Gastroesophageal sphincter (tissue), 4 donors: ENCODE measurements at regions not wholly inside any gene's neighbourhood (a gene's known extent, or its start where the extent isn't known, plus 50 kb on each side); places are given as distances from the start of the nearest gene placed in this dataset.
"Not testable (repeated sequence)": the region's sequence is repeated elsewhere in the genome, so short reads cannot be mapped to it uniquely, and the experiment has no call there.

Source experiments
- ATAC-seq: fragments of 150-250 bp; one replicate; pipeline ENCODE4 v1.9.1; 2016; ENCODE audit warnings: mild to moderate bottlenecking, moderate library complexity
- H3K27ac ChIP-seq, 4 donors: fragments of 200-600 bp; sonication (generic) in 3 of 4; 1 replicate in 3 of 4; 2 replicates in 1 of 4; pipeline ENCODE4 v1.5.1; 2016 to 2019
- H3K27me3 ChIP-seq: fragments of 200-600 bp; sonication (generic); one replicate; pipeline ENCODE4 v1.5.1; 2019
- H3K36me3 ChIP-seq, 2 donors: fragments of 200-600 bp; sonication (generic); one replicate each; pipeline ENCODE4 v1.5.1; 2019; ENCODE audit warnings: control low read depth in 1 of 2
- H3K4me1 ChIP-seq, 3 donors: fragments of 200-600 bp; sonication (generic); 1 replicate in 2 of 3; 2 replicates in 1 of 3; pipeline ENCODE4 v1.5.1; 2016 to 2019; ENCODE audit warnings: control low read depth in 2 of 3
- H3K4me3 ChIP-seq, 2 donors: fragments of 200-600 bp; sonication (generic); one replicate each; pipeline ENCODE4 v1.5.1; 2019; ENCODE audit warnings: mild to moderate bottlenecking in 1 of 2, moderate library complexity in 1 of 2
- H3K9me3 ChIP-seq, 3 donors: fragments of 200-600 bp; sonication (generic); one replicate each; pipeline ENCODE4 v1.5.1; 2017 to 2019; ENCODE audit warnings: control low read depth in 2 of 3
- EP300 ChIP-seq: sonication (generic); formaldehyde crosslinking; IDR thresholded peaks from one replicate; pipeline ENCODE4 v1.6.1; 2017; ENCODE audit warnings: antibody characterized with exemption, mild to moderate bottlenecking
- POLR2A ChIP-seq, 2 donors: fragments of 450-650 bp; IDR thresholded peaks; one replicate each; pipeline ENCODE4 v1.6.1; 2017; ENCODE audit warnings: antibody characterized with exemption in 2 of 2, mild to moderate bottlenecking in 2 of 2, moderate library complexity in 1 of 2
- POLR2AphosphoS5 ChIP-seq: sonication (generic); formaldehyde crosslinking; IDR thresholded peaks from one replicate; pipeline ENCODE4 v1.6.1; 2017; ENCODE audit warnings: antibody characterized with exemption
- WGBS, 2 donors: methylation state at CpG; one replicate each; pipeline ENCODE4 v1.1.5; 2018; ENCODE audit warnings: low coverage in 1 of 2; 5-methylcytosine and 5-hydroxymethylcytosine counted together
- TF ChIP-seq, protein P1 (sequence below), 4 experiments: fragments of 200-600 bp in 2 of 4; fragments of 450-650 bp in 2 of 4; sonication (generic) in 1 of 4; IDR thresholded peaks; one replicate each; pipeline ENCODE4 v1.5.1; 2017 to 2019; ENCODE audit warnings: antibody characterized with exemption in 4 of 4, mild to moderate bottlenecking in 2 of 4, moderate library complexity in 2 of 4

- Histone ChIP-seq H3K4me3 (no peak overlapping the region), H3K36me3 (no peaks in the 10 kb centered on the region), H3K27ac (no peak overlapping the region), H3K27me3 (no peaks in the 10 kb centered on the region), H3K4me1 (no peaks in the 10 kb centered on the region), H3K9me3 (peaks cover 0 to 4% (median 0%) of the 10 kb centered on the region in 3 donors)
- TF ChIP-seq EP300 (no peak), POLR2AphosphoS5 (no peak), POLR2A (IDR thresholded peaks at IDR 0.05) (no peak)
- TF ChIP-seq, protein P1, sequence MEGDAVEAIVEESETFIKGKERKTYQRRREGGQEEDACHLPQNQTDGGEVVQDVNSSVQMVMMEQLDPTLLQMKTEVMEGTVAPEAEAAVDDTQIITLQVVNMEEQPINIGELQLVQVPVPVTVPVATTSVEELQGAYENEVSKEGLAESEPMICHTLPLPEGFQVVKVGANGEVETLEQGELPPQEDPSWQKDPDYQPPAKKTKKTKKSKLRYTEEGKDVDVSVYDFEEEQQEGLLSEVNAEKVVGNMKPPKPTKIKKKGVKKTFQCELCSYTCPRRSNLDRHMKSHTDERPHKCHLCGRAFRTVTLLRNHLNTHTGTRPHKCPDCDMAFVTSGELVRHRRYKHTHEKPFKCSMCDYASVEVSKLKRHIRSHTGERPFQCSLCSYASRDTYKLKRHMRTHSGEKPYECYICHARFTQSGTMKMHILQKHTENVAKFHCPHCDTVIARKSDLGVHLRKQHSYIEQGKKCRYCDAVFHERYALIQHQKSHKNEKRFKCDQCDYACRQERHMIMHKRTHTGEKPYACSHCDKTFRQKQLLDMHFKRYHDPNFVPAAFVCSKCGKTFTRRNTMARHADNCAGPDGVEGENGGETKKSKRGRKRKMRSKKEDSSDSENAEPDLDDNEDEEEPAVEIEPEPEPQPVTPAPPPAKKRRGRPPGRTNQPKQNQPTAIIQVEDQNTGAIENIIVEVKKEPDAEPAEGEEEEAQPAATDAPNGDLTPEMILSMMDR (IDR thresholded peaks at IDR 0.05) = no peak
- 77 to 100% methylated on average over 1 of the region's 1 CpG for WGBS, 2 donors
- ATAC-seq = no peak
Measured at GRCh38 chr5:91245871-91246270, 137.2 kb downstream of the ARRDC3 start.

DNA sequence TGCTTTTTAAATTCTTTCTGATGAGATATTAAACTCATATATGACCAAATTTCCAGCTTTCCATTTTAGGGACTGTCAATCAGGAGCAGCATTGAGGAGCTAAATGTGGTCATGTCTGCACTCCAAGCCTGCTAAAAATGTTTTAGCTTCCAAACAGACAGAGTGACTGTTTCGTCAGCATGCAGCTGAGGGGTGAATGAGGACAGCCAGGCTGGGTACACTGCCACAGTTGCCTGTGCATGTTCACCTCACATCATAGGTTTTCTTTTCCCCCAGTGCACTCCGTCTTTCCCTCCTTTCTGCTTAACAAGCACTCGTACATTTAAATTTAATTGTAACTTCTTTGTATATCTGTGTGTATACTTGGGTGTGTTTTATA lies 138.1 kb downstream of the ARRDC3 start:
- no peaks in the 10 kb centered on the region for H3K27me3 ChIP-seq
- no peak overlapping the region for H3K4me3 ChIP-seq
- 32 to 48% methylated on average over 3 of the region's 3 CpGs for WGBS, 2 donors
- ATAC-seq = no peak
- no peaks in the 10 kb centered on the region for H3K9me3 ChIP-seq
- no peak overlapping the region for H3K27ac ChIP-seq
- H3K4me1 ChIP-seq = no peaks in the 10 kb centered on the region
- TF ChIP-seq, protein P1 (IDR thresholded peaks at IDR 0.05) = no peak
- TF ChIP-seq POLR2AphosphoS5 = no peak
- TF ChIP-seq POLR2A (IDR thresholded peaks at IDR 0.05) = no peak
- no peak for TF ChIP-seq EP300
- no peaks in the 10 kb centered on the region for H3K36me3 ChIP-seq

DNA sequence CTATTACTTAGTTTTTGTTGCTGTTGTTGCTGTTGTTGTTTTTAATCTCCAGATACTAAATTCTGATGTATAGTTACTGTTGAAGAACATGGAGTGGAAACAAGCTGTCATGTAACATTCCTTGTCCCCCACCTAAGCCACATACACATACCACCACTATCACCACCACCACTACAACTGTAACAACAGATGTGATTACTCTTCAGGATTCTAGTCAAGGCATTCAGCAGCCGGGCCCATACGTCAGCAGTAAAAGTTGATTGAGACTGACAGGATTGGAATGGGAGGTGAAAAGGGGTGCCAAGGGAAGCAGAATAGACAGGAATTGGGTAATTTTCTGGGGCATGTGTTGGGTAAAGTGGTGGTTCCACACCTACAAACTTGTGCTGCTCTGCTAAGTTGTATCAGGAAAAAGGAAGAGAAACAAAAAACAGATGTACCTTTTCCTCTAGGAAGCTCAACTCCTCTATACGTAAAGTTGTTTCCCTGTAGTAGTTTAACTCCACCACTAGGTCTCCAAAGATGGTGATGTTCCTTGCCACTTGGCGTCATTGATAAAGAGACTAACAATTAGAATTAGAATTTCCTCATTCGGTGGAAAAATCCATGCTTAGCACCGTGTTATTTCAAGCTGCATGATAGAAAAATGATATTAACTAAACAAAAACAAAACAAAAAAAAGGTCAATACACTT lies 138.6 kb downstream of the ARRDC3 start:
- Histone ChIP-seq H3K4me3 (no peak overlapping the region), H3K4me1 (no peaks in the 10 kb centered on the region), H3K27me3 (no peaks in the 10 kb centered on the region), H3K27ac (no peak overlapping the region), H3K36me3 (no peaks in the 10 kb centered on the region), H3K9me3 (no peaks in the 10 kb centered on the region)
- 91 to 100% methylated on average over 4 to 6 of the region's 6 CpGs for WGBS, 2 donors
- TF ChIP-seq, protein P1 (IDR thresholded peaks at IDR 0.05) = no peak
- TF ChIP-seq EP300 (no peak), POLR2AphosphoS5 (no peak)
- ATAC-seq = no peak

- H3K27ac ChIP-seq = no peak overlapping the region
- H3K36me3 ChIP-seq = no peaks in the 10 kb centered on the region
- WGBS, 2 donors = 83 to 100% methylated on average over 1 of the region's 1 CpG
- H3K4me1 ChIP-seq = no peaks in the 10 kb centered on the region
- ATAC-seq = no peak
- no peaks in the 10 kb centered on the region for H3K27me3 ChIP-seq
- no peak overlapping the region for H3K4me3 ChIP-seq
- no peaks in the 10 kb centered on the region for H3K9me3 ChIP-seq
- TF ChIP-seq, protein P1 (IDR thresholded peaks at IDR 0.05) = no peak
- TF ChIP-seq EP300 (no peak), POLR2AphosphoS5 (no peak)
Measured at GRCh38 chr5:91243852-91244251, 139.3 kb downstream of the ARRDC3 start.

DNA sequence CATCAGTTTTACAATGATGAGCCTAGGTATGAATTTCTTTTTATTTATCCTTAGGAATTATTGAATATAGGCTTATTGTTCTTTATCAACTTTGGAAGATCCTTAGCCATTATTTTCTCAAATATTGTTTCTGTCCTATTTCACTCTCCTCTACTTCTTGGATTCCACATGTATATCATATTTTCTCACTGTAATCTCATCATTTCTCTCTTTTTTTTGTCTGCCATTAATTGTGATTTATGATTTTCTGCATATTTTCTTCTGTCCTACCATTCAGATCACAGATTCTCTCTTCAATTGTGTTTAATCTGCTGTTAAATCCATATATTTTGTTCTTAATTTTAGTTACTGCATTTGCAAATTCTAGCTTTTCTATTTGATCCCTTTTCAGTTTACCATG lies 139.8 kb downstream of the ARRDC3 start:
- Histone ChIP-seq H3K9me3 (no peaks in the 10 kb centered on the region), H3K27ac (no peak overlapping the region), H3K36me3 (no peaks in the 10 kb centered on the region), H3K27me3 (no peaks in the 10 kb centered on the region), H3K4me3 (no peak overlapping the region), H3K4me1 (no peaks in the 10 kb centered on the region)
- no peak for ATAC-seq
- TF ChIP-seq, protein P1 (IDR thresholded peaks at IDR 0.05) = no peak
- TF ChIP-seq EP300 (no peak), POLR2A (IDR thresholded peaks at IDR 0.05) (no peak), POLR2AphosphoS5 (no peak)

- H3K27me3 ChIP-seq, H3K36me3 ChIP-seq, H3K27ac ChIP-seq, H3K9me3 ChIP-seq, H3K4me3 ChIP-seq, H3K4me1 ChIP-seq, ATAC-seq: not testable (repeated sequence)
- 83 to 86% methylated on average over 2 to 4 of the region's 4 CpGs for WGBS, 2 donors
Measured at GRCh38 chr5:91241460-91241859, 141.7 kb downstream of the ARRDC3 start.
